ENCODE measurements at regions not wholly inside any gene's neighbourhood (a gene's known extent, or its start where the extent isn't known, plus 50 kb on each side); places are given as distances from the start of the nearest gene placed in this dataset.

- no peaks in the 10 kb centered on the region for H3K79me2 ChIP-seq (ENCODE audit: insufficient read depth, low read length)
- Mint-ChIP-seq H3K4me3 (no peak overlapping the region), H3K4me1 (peaks cover 3% of the 10 kb centered on the region in 2 experiments; a peak in 1 of 4 replicates), H3K36me3 (ENCODE audit: insufficient read depth in 1 of 3, low read depth in 3 of 3) (no peaks in the 10 kb centered on the region; a peak in 1 of 7 replicates), H3K9me3 (no peaks in the 10 kb centered on the region), H3K27ac (no peak overlapping the region), H3K27me3 (ENCODE audit: low read depth) (peaks cover 6% of the 10 kb centered on the region; the same call in 1 of the 2 replicates)
- no peak overlapping the region for H3K4me2 ChIP-seq (ENCODE audit: insufficient read depth, insufficient read length, low read length)
- no peak overlapping the region for H3K18ac ChIP-seq (ENCODE audit: insufficient read length, low read depth, low read length)
- H4K91ac ChIP-seq (ENCODE audit: insufficient read length, low read depth, low read length) = no peak overlapping the region
- no peaks in the 10 kb centered on the region for H3K23me2 ChIP-seq (ENCODE audit: insufficient read length, low read depth, low read length, poor library complexity, severe bottlenecking)
- no peak overlapping the region for H2AFZ ChIP-seq (ENCODE audit: low read length)
- H3T11ph ChIP-seq (ENCODE audit: low read length) = no peak overlapping the region
- no peaks in the 10 kb centered on the region for H3K9me3 ChIP-seq (ENCODE audit: control insufficient read depth, low read depth, low read length)
- DNase-seq = no peak
- H2BK15ac ChIP-seq (ENCODE audit: low read depth, low read length) = no peak overlapping the region
- H3K23ac ChIP-seq (ENCODE audit: insufficient read length, low read depth, low read length) = no peak overlapping the region
- H3K27me3 ChIP-seq (ENCODE audit: insufficient read depth, low read length) = no peaks in the 10 kb centered on the region; the same call in 1 of the 2 replicates
- H2BK120ac ChIP-seq (ENCODE audit: low read depth, low read length, poor library complexity, severe bottlenecking) = no peak overlapping the region
- no peak overlapping the region for H2BK20ac ChIP-seq (ENCODE audit: low read depth, low read length, poor library complexity, severe bottlenecking)
- no peak overlapping the region for H2BK5ac ChIP-seq (ENCODE audit: insufficient read length, low read length)
- H2AK5ac ChIP-seq (ENCODE audit: insufficient read length, low read length) = no peak overlapping the region
- no peak for TF ChIP-seq CTCF (conservative IDR thresholded peaks at IDR 0.05)
- H3K4me1 ChIP-seq (ENCODE audit: insufficient read depth, low read length) = no peaks in the 10 kb centered on the region
- no peak overlapping the region for H3K9ac ChIP-seq (ENCODE audit: extremely low read depth, insufficient read length, low read length)
- H2BK12ac ChIP-seq (ENCODE audit: insufficient read length, low read depth, low read length) = no peak overlapping the region
- H3K27ac ChIP-seq (ENCODE audit: insufficient read length, low read depth, low read length) = no peak overlapping the region
- no peak overlapping the region for H3K56ac ChIP-seq (ENCODE audit: insufficient read length, low read depth, low read length)
- no CpG with 5 or more reads among the region's 2 CpGs for WGBS (ENCODE audit: extremely low coverage, insufficient read length, low lambda C conversion rate)
- H4K5ac ChIP-seq (ENCODE audit: insufficient read length, low read depth, low read length) = no peak overlapping the region
- H3K4ac ChIP-seq (ENCODE audit: low read depth, low read length) = no peak overlapping the region
- H4K20me1 ChIP-seq (ENCODE audit: control insufficient read depth, insufficient read depth, insufficient read length) = no peaks in the 10 kb centered on the region
- H4K8ac ChIP-seq (replicated peaks; ENCODE audit: insufficient read length, low read depth, low read length) = no peak overlapping the region
- no peaks in the 10 kb centered on the region for H3K79me1 ChIP-seq (ENCODE audit: insufficient read depth, low read depth, low read length, poor library complexity, severe bottlenecking)
- no peak overlapping the region for H3K14ac ChIP-seq (ENCODE audit: insufficient read depth, low read length)
These were observed 436.4 kb downstream of the TCERG1L start for GRCh38 chr10:130875116-130875515.

Data from H9 (cell line).